Panc1 (cell line): ENCODE measurements at regions not wholly inside any gene's neighbourhood (a gene's known extent, or its start where the extent isn't known, plus 50 kb on each side); places are given as distances from the start of the nearest gene placed in this dataset.

Source experiments
- SIN3A ChIP-seq: IDR thresholded peaks from 2 replicates; pipeline ENCODE4 v1.6.1; 2012; ENCODE audit warnings: low read depth, mild to moderate bottlenecking, low read length, moderate library complexity, borderline replicate concordance; ENCODE audit not compliant: insufficient read depth
- TF ChIP-seq, protein P1 (sequence below): fragments of 450-650 bp; IDR thresholded peaks from 2 replicates; pipeline ENCODE4 v1.5.1; 2017; ENCODE audit warnings: mild to moderate bottlenecking

DNA sequence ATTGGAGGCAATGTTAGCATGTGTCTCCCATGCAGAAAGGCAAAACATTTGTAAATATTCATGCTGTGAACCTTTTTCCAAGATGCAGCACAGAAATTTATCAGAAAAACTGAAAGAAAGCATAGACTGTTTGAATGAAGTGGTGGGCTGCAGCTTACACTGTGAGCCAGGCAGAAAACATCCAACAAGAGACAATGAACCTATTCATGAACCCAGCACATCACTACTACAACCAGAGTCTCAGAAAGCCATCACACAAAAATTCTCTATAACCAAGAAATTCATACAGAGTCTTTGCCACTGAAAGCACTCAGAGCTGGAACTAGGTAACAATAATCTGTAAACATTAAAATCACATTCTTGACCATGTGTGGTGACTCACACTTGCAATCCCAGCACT is 448.9 kb downstream of the UQCRFS1 start:
- TF ChIP-seq, protein P1, sequence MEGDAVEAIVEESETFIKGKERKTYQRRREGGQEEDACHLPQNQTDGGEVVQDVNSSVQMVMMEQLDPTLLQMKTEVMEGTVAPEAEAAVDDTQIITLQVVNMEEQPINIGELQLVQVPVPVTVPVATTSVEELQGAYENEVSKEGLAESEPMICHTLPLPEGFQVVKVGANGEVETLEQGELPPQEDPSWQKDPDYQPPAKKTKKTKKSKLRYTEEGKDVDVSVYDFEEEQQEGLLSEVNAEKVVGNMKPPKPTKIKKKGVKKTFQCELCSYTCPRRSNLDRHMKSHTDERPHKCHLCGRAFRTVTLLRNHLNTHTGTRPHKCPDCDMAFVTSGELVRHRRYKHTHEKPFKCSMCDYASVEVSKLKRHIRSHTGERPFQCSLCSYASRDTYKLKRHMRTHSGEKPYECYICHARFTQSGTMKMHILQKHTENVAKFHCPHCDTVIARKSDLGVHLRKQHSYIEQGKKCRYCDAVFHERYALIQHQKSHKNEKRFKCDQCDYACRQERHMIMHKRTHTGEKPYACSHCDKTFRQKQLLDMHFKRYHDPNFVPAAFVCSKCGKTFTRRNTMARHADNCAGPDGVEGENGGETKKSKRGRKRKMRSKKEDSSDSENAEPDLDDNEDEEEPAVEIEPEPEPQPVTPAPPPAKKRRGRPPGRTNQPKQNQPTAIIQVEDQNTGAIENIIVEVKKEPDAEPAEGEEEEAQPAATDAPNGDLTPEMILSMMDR: no peak
- TF ChIP-seq SIN3A: no peak
